HG03432 (cell line): ENCODE measurements at regions not wholly inside any gene's neighbourhood (a gene's known extent, or its start where the extent isn't known, plus 50 kb on each side); places are given as distances from the start of the nearest gene placed in this dataset.

Experiments used
- ATAC-seq: cut with Tn5 transposase; IDR thresholded peaks from one replicate; pipeline ENCODE4 v1.9.1; 2021; ENCODE audit warnings: mild to moderate bottlenecking, moderate library complexity; ENCODE audit not compliant: unreplicated experiment

DNA sequence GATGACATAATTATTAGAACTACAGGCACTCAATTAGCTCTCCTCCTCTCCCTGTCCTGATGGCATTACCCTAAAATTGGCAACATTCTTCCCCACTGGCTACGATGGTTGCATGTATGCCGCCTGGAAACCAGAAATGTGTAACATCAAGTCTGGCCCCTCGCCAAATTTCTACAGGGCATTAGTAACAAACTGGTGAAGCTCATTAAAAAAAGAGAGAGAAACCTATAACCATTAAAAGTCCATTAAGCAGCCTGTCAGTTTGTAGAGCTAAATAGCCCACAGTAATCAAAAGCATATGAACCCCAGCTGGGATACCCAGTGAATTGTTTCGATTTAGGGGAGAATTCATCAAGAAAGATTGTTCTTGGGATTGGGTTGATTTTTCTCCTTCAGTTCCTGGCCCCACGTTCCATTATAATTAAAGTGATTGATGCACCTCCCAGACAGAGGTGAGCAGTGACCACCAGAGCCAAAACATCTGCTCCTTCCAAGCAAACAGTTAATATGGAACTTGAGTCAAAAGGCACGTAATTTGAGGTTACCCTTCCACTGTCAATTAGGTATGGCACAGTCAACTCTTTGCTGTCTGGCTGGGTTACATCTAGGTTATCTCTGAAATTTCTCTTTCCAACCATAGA lies 208.6 kb downstream of the C1D start:
- ATAC-seq, result no peak

DNA sequence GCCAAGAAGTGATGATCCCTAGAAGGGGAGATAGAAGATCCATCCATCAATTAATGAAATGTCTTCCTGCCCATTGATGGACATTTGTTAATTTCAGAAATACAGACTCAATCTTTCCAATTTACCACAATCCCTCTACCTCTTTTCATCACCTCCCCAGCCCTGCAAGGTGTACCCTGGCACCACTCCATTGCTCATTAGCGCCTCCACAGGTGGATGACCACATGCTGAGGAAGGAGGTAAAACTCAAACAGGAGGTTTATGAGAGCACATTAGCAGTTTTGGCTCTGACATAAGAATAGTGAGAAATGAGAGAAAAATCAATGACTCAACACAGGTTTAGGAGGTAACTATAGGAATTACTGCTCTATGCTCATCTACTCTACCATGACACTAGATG lies 208.0 kb downstream of the C1D start:
- ATAC-seq, result no peak

GRCh38 chr2:67856866-67857265 lies 205.9 kb downstream of the C1D start:
- ATAC-seq, result no peak

DNA sequence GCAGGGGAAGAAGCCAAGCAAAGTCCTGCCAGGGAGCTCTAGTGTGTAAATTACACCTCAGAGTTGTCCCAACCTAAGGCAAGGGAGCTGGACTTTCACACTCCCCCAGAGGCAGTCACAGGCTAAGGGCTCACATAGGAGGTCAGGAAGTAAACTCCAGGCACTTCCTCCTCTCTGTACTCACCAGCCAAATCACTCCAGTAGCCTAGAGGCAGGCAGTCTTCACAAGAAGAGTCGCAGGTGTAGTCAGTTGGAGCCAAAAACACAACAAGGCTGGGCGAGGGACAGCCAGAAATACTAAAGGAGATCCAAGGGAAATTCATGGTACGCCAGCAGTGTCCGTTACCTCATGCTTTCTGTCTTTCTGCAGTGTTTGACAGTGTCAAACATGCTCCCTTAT lies 205.0 kb downstream of the C1D start:
- ATAC-seq, result no peak

DNA sequence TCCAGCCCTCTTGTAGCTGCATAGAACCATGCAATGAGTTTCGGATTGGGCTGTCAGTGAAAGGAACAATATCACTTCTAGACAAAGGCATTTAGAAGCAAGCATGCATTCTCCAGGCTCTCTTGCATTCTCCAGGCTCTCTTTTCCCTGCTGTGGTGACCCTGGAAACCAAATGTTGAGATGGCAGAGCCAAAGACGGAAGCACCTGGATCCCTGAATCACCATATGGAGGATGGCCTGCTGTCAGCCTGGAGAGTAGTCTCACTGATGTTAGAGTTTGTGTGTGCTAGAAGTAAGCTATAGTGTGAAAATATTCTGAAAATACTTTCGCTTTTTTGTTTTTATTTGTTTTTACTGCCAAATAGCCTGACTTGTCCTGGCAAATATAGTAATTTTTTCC lies 203.9 kb downstream of the C1D start:
- ATAC-seq, result no peak

GRCh38 chr2:67865917-67866316 lies 196.9 kb downstream of the C1D start:
- ATAC-seq, result no peak

DNA sequence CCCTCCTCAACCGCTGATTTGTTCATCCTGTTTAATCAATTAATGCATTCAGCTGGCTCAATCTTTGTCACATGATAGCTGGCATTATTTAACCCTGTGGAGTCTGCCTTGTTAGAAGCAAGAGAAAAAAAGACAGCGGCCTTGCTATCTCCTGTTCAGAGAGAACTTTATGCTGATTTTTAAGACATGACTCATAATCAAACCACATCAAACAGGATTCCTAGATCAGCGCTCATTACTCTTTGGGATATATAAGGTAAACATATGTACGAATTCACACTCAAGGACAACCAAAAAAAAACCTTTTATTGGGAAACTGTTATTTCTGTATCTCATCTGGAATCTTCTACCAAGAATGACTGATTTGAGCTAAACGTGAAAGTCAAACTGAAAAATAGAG lies 195.1 kb downstream of the C1D start:
- no peak for ATAC-seq

DNA sequence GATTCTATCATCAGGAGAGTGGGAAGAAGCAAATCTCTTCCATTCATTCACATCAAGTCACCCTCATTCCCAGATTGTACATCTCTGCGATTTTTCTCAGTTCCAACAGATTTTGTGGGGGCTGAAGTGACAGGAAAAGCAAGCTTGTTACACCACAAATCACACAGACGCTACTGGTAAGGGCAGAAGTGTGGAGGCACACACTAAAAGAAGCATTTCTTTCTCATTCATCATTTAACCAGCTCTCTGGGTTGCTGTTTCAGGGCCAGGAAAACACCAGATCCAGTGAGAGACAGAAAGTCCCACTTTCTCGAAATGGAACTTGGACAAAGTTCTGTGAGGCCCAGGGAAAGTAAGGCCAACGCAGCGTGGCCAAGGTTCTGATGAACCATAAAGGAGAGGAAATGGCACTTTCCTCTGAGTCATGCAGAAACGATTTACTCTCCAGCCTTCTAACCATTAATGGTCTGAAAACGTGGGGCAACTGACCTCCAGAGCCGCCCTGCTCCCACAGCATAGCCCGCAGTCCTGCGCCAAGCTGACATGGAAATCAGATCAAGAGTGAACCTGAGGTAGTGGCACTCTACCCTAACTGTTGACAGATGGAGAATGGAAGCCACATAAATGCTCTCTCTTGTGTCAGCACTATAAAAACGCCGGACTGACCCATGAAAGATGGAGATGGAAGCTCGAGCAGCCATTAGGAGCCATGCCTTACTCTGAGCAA lies 191.0 kb downstream of the C1D start:
- no peak for ATAC-seq

DNA sequence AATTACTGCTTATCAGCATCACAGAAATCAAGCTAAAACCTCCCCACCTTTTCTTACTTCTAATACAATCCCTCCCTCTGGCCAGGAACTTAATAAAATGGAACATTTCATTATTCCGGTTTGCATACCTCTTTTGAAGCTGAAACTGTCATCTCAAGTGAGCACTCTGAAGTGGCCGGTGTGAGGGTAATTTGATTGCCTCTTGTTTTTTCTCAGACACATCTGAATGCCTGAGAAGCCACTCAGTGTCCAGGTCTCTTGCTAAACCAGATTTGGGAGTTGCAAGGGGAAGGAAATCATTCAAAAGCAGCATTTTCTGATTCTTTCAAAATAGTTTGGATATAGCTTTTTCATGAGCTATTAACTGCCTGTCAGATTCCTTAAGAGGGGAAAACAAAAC lies 190.3 kb downstream of the C1D start:
- ATAC-seq, result no peak

- no peak for ATAC-seq
Measured at GRCh38 chr2:67873916-67874315, 188.9 kb downstream of the C1D start.

DNA sequence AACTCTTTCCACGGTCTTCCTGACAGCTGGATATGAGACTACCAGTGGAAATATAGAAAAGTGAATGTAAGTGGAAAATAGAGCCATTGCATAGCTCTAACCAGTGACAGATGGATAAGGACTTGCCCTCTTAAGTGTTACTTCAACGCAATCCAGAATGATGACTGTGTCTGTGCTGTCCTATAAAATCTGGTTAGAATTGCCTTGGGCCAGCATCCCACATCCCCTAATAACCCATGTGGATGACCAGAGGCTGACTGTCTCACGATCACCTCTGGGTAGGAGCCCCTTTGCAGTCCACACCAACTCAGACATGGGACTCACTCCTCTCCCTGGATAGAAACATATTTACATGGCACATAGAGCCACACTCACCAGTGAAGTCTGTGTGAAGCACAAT lies 186.6 kb downstream of the C1D start:
- ATAC-seq, result no peak

DNA sequence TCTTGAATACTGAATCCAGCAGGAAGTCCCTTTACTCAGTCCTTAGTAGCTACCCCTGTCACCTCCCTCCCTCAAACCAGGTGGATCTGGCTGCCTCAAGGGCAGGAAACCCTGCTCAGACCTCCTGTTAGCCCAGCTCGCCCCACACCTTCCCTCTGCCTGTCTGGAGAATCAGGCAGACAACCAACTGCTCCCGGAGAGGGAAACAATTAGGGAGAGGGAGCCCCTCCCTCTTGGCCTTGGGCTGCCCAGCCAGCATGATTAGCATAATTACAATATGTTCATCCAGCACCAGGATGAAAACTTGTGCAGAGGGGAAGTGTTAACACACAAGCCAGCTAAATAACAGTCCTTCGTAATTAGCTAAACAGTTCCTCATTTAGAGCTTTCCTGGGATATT lies 185.5 kb downstream of the C1D start:
- no peak for ATAC-seq

- no peak for ATAC-seq
Measured at GRCh38 chr2:67878743-67879142, 184.1 kb downstream of the C1D start.

DNA sequence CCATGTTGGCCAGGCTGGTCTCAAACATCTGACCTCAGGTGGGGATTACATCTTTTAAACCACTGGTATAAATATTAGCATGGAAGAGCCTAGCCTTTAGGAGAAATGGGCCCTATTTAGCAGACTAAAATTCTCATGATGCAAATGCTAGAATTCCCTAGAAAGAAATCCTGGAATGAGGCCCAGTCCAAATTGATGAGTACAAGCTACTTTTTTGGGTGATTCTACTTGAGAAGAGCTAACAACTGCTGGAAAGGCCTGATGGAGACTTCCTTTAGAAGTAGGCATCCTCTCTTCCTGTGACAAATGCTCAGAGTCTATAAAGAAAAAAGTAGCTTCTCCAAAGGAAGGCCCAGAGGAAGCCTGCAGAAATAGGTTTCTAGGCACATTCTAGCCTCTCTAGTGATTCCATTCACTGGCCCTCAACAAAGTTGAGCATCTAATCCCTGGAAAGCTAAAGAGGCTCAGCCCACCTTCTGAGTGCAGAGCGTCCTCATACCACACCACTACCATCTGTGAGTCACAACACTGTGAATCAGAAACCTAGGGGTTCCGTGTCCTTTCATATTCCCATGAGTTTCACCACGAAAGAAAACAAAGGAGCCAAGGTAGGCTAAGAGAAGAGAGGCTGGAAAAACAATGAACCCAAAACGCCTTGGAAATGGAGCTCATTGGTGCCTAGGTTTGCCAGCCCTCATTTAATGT lies 183.1 kb downstream of the C1D start:
- ATAC-seq, result no peak

- no peak for ATAC-seq
Measured at GRCh38 chr2:67880291-67880761, 182.5 kb downstream of the C1D start.

DNA sequence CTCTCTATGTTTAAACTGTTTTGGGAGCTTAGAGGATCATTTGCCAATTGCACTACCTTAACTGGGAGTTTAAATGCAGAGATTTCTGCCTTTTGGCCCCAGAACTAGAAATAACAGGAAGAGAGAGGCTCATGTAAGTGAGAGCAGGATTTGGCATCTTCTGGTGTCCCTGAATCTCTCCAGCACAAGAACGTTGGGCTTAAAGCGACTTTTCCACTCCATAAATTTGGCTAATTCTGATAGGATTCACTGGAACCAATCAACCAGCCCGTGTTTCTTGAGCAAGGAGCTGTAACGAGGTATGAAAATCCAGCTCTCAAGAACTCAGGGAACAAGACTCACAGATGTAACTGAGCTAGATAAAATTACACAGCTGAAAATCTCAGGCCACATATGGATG lies 181.0 kb downstream of the C1D start:
- ATAC-seq, result no peak

DNA sequence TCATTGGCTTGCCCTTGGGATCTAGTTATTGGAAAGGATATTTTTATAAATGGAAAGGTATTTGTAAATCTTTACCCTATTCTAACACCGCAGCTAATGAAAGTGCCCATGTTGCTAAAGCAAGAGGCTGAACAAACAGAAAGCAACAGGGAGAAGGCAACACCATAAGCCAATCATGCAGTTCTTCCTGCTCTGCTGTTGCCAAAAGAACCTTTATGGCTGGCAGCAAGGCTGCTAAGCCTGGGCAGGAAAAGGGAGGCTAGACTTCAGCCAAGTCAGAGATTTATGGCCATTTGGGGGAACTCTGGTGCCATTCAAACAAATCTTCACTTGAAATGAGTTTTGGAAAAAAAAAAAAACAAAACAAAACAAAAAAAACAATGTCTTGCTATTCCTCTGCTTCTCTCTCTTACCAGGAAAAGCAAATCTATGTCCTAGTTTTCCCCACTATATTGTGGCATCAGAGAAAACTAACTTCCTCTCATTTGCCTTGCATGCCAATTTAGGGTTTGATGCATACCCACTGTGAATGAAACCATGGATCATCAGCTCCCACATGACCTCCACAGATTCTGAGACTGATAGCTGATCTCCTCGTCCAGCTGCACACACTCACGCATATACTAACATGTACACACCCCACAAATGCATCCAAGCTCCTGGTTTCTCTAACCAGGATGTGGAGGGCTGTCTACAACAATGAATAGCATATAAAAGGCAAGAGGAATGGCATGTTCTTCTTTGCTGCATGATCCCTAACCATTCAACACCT lies 179.3 kb downstream of the C1D start:
- ATAC-seq, result no peak

- no peak for ATAC-seq
Measured at GRCh38 chr2:67888351-67889005, 174.3 kb downstream of the C1D start.

- ATAC-seq, result no peak
Measured at GRCh38 chr2:67889056-67889455, 173.7 kb downstream of the C1D start.

- ATAC-seq, result no peak
Measured at GRCh38 chr2:67891642-67892041, 171.2 kb downstream of the C1D start.

- ATAC-seq, result no peak
Measured at GRCh38 chr2:67892339-67892846, 170.4 kb downstream of the C1D start.
